ENCODE measurements at regions not wholly inside any gene's neighbourhood (a gene's known extent, or its start where the extent isn't known, plus 50 kb on each side); places are given as distances from the start of the nearest gene placed in this dataset.
"Not testable (repeated sequence)": the region's sequence is repeated elsewhere in the genome, so short reads cannot be mapped to it uniquely, and the experiment has no call there.

GRCh38 chr2:161067846-161068350 lies 92.3 kb upstream of the TANK start:
- TF ChIP-seq CTCF (IDR thresholded peaks at IDR 0.05; ENCODE audit: insufficient read depth, low read length, poor library complexity, severe bottlenecking) = no peak
- no peak for DNase-seq (ENCODE audit: extremely low read depth, insufficient read length)
- no peaks in the 10 kb centered on the region for H3K36me3 ChIP-seq (ENCODE audit: control insufficient read depth, insufficient read depth, low read length)
- H3K27me3 ChIP-seq (replicated peaks; ENCODE audit: control insufficient read depth, insufficient read depth, low read length) = no peaks in the 10 kb centered on the region
- no peak overlapping the region for H3K4me3 ChIP-seq (replicated peaks; ENCODE audit: low read depth, low read length)

DNA sequence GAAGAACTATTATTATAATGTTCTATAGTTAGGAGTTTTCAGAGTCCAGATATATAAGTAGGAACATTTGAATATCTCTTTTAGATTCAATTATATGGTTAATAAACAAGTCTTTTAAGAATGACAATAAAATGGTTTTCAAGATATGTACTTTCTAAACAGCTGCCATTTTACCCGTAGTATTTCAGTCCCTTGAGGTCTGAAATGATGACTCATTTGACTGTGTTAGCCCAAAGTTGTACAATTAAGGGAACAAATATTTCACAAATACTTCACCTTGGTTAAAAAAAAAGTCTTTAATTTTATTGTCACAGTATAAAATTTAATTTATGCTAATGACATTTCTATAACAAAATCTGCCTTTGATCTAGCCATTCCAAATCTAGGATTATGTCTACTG lies 91.6 kb upstream of the TANK start:
- no peak for DNase-seq (ENCODE audit: extremely low read depth, insufficient read length)
- TF ChIP-seq CTCF (IDR thresholded peaks at IDR 0.05; ENCODE audit: insufficient read depth, low read length, poor library complexity, severe bottlenecking) = no peak
- no peaks in the 10 kb centered on the region for H3K36me3 ChIP-seq (ENCODE audit: control insufficient read depth, insufficient read depth, low read length)
- H3K4me3 ChIP-seq (replicated peaks; ENCODE audit: low read depth, low read length) = no peak overlapping the region
- no peaks in the 10 kb centered on the region for H3K27me3 ChIP-seq (replicated peaks; ENCODE audit: control insufficient read depth, insufficient read depth, low read length)

DNA sequence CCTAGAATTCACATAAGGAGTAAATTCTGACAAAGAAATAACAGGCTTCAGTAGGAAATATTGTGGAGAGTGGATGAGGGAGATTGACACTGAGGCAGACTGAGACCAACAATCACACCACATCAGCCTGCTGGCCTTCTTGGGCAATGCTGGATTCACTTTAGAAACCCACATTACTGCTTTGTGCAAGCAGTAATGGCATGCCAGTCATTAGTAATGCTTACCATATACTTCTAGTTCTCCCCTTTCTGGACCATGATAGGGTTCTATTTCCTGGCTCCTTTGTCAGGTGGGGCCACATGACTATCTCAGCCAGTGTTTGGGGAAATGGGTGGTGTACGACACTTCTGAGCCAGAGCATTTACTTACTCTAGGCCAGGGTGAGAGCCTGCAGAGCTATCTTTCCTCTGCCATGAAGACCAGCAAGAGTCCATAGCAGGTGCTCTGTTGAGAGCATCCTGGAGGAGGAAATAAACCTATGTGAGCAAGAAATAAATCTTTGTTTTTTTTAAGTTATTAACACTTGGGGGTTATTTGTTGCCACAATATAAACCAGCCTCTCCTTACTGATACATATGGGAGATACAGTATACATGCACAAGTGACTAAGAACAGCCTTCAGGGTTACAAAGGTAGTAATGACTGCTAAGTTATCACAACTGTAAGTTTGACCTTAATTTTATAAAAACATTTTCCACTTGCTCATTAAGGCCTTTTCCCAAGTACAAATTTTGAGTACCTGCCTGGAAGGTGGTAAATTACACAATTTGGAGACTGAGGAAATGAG lies 89.3 kb upstream of the TANK start:
- Histone ChIP-seq H3K27me3 (replicated peaks; ENCODE audit: control insufficient read depth, insufficient read depth, low read length) (no peaks in the 10 kb centered on the region), H3K4me3 (replicated peaks; ENCODE audit: low read depth, low read length) (no peak overlapping the region), H3K36me3 (ENCODE audit: control insufficient read depth, insufficient read depth, low read length) (no peaks in the 10 kb centered on the region)
- DNase-seq (ENCODE audit: extremely low read depth, insufficient read length) = no peak
- TF ChIP-seq CTCF (IDR thresholded peaks at IDR 0.05; ENCODE audit: insufficient read depth, low read length, poor library complexity, severe bottlenecking) = no peak

- H3K27me3 ChIP-seq (replicated peaks; ENCODE audit: control insufficient read depth, insufficient read depth, low read length); DNase-seq (ENCODE audit: extremely low read depth, insufficient read length); H3K4me3 ChIP-seq (replicated peaks; ENCODE audit: low read depth, low read length); H3K36me3 ChIP-seq (ENCODE audit: control insufficient read depth, insufficient read depth, low read length): not testable (repeated sequence)
Observed at GRCh38 chr2:161072436-161072835, 87.8 kb upstream of the TANK start.

- TF ChIP-seq CTCF (IDR thresholded peaks at IDR 0.05; ENCODE audit: insufficient read depth, low read length, poor library complexity, severe bottlenecking) = no peak
- Histone ChIP-seq H3K36me3 (ENCODE audit: control insufficient read depth, insufficient read depth, low read length) (no peaks in the 10 kb centered on the region), H3K27me3 (replicated peaks; ENCODE audit: control insufficient read depth, insufficient read depth, low read length) (no peaks in the 10 kb centered on the region), H3K4me3 (replicated peaks; ENCODE audit: low read depth, low read length) (no peak overlapping the region)
- no peak for DNase-seq (ENCODE audit: extremely low read depth, insufficient read length)
Observed at GRCh38 chr2:161075701-161076100, 84.5 kb upstream of the TANK start.

DNA sequence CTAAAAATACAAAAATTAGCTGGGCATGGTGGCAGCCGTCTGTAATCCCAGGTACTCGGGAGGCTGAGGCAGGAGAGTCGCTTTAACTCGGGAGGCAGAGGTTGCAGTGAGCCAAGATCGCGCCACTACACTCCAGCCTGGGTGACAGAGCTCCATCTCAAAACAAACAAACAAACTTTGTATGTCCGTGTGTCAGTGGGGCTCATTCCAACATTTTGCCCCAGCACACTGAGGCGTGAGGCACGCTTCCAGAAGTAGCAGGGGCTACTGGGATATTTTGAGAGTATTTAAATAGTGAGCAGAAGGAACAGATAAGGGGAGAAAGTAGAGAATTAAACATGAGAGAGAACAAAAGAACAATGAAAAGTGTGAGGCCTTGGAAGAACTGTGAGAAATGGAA lies 83.3 kb upstream of the TANK start:
- DNase-seq (ENCODE audit: extremely low read depth, insufficient read length) = no peak
- Histone ChIP-seq H3K36me3 (ENCODE audit: control insufficient read depth, insufficient read depth, low read length) (no peaks in the 10 kb centered on the region), H3K27me3 (replicated peaks; ENCODE audit: control insufficient read depth, insufficient read depth, low read length) (no peaks in the 10 kb centered on the region), H3K4me3 (replicated peaks; ENCODE audit: low read depth, low read length) (no peak overlapping the region)
- TF ChIP-seq CTCF (IDR thresholded peaks at IDR 0.05; ENCODE audit: insufficient read depth, low read length, poor library complexity, severe bottlenecking) = no peak
